ENCODE measurements at regions not wholly inside any gene's neighbourhood (a gene's known extent, or its start where the extent isn't known, plus 50 kb on each side); places are given as distances from the start of the nearest gene placed in this dataset.

- Mint-ChIP-seq H3K9me3 (no peaks in the 10 kb centered on the region), H3K36me3 (ENCODE audit: low read depth) (no peaks in the 10 kb centered on the region), H3K27me3 (no peaks in the 10 kb centered on the region), H3K27ac (no peak overlapping the region), H3K4me3 (no peak overlapping the region), H3K4me1 (ENCODE audit: low read depth) (no peaks in the 10 kb centered on the region)
- Histone ChIP-seq H3K36me3 (ENCODE audit: insufficient read depth, low read length) (no peaks in the 10 kb centered on the region), H3K4me3 (ENCODE audit: low read length) (no peak overlapping the region), H3K9me3 (ENCODE audit: control insufficient read depth in 1 of 2, insufficient read depth in 1 of 2, low read length in 2 of 2) (peaks cover 0 to 22% of the 10 kb centered on the region in 2 experiments), H3K27me3 (ENCODE audit: control insufficient read depth in 1 of 2, insufficient read depth in 2 of 2, low read length in 2 of 2) (no peaks in the 10 kb centered on the region), H3K4me1 (ENCODE audit: insufficient read depth, low read length) (no peaks in the 10 kb centered on the region), H3K27ac (ENCODE audit: low read depth in 1 of 2, low read length in 2 of 2) (no peak overlapping the region)
- no peak for TF ChIP-seq CTCF (IDR thresholded peaks at IDR 0.05)
- ChIA-PET POLR2A (no interaction called here), CTCF (no interaction called here)
- DNase-seq = no peak
- intact Hi-C loops (cut with DNase I, micrococcal nuclease) = no loop called here
- no peak for ATAC-seq (ENCODE audit: poor library complexity)
Measured at GRCh38 chr6:168718821-168719475, 278.0 kb downstream of the SMOC2 start.
